NCI-H82 treated with DMSO at 0.1 percent for 48 hours (cell line): ENCODE measurements at regions not wholly inside any gene's neighbourhood (a gene's known extent, or its start where the extent isn't known, plus 50 kb on each side); places are given as distances from the start of the nearest gene placed in this dataset.
"Not testable (repeated sequence)": the region's sequence is repeated elsewhere in the genome, so short reads cannot be mapped to it uniquely, and the experiment has no call there.

Experiments used
- DNase-seq: peaks from one replicate; lab custom pipeline; 2025; ENCODE audit not compliant: unreplicated experiment; lab: John Stamatoyannopoulos, UW

GRCh38 chr5:2165203-2165602 is 282.5 kb upstream of the IRX4 start:
- DNase-seq = no peak

DNA sequence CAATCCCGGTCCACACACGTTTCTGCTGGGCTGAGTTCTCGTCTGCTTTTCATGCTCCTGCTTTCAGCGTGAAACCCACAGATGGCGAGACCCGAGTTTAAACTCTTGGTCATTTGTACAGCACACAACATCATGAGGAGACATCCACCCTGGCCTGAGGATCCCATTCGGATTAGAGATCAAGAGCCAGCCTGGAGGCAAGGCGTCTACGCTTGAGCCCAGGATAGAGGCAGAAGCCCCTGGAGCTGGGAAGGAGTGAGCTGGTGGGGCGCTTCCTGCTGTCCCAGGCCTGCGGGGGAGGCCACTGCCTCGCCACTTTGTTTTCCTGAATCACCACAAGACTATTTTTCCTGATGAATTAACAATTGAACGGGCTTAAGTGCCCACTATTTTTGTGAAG is 281.9 kb upstream of the IRX4 start:
- DNase-seq = no peak

DNA sequence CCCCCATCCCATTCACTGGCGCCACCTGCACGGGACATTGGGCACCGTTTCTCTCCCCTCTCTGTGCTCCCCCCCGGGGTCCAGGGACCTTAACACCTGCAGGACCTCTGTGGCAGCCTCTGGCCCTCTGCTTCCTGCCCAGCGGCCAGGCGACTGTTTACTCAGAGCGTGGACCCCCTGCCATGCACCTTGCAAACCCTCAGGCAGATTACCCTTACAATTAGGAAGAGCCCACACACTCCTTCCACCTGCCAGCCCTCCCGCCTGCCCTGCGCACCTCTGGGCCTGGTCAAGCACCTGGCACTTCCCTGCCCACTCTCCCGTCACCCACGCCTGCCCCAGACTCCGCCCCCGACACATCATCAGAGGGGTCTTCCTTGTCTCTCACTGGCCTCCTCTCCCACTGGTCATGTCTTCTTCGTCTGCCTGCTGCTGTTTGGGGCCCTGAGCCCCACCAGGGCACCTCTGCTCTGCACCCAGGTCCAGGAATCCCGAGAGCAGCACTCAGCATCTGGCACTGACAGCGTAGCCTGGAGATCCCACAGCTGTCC is 281.3 kb upstream of the IRX4 start:
- no peak for DNase-seq

- no peak for DNase-seq
Observed at GRCh38 chr5:2163060-2163856, 280.5 kb upstream of the IRX4 start.

GRCh38 chr5:2160811-2161210 is 278.1 kb upstream of the IRX4 start:
- no peak for DNase-seq

DNA sequence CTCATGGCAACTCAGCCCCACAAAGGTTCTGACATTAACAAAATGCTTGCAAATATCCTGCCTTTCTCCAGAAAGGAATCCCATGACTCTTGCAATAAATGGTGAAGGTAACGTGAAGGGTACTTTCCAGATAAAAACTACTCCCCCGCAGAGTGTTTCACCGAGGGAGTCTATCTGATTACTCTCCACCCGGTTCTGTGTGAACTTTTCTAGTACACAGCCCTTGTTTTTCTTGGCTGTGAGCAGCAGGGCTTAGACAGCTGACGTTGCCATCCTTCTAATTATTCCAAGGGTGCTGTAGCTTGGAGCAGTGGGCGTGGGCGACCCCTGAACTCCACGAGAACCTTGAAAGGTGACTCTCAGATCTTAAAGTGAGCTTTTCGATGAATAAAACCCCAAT is 276.0 kb upstream of the IRX4 start:
- no peak for DNase-seq

DNA sequence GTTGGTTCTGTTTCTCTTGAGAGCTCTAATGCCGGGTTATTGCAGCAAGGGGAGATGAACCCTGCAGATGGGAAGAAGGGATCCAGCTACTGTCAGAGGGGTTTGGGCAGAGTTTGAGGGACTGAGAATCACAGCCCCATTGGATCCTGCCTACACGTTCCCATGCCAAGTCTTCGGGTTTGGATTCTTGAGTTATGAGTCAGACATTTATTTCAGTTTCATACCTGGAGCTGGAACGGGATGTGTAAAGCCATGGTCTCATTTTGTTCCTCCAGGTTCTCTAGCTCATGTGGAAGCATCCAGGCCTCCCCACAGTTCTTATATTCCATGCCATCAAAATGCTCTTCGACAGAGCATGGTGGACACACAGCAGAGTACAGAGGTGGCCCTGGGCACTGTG is 275.4 kb upstream of the IRX4 start:
- no peak for DNase-seq

DNA sequence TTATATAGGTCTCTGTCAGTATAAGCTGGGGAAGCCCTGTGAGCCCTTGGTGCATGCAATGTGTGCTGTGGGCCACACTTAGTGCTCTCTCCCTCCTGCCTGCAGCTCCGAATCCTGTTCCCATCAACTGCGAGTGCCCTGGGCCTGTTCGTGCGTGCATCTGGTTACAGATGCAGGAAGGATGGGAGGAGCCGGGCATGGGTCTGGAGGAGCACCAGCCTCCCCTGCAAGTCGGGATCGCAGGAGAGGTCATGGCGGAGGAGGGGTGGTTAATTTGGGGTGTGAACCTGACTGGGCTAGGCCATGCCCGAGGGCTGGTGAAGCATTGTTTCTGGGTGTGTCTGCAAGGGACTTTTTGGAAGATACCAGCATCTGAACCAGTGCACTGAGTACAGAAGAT is 274.6 kb upstream of the IRX4 start:
- DNase-seq = no peak

DNA sequence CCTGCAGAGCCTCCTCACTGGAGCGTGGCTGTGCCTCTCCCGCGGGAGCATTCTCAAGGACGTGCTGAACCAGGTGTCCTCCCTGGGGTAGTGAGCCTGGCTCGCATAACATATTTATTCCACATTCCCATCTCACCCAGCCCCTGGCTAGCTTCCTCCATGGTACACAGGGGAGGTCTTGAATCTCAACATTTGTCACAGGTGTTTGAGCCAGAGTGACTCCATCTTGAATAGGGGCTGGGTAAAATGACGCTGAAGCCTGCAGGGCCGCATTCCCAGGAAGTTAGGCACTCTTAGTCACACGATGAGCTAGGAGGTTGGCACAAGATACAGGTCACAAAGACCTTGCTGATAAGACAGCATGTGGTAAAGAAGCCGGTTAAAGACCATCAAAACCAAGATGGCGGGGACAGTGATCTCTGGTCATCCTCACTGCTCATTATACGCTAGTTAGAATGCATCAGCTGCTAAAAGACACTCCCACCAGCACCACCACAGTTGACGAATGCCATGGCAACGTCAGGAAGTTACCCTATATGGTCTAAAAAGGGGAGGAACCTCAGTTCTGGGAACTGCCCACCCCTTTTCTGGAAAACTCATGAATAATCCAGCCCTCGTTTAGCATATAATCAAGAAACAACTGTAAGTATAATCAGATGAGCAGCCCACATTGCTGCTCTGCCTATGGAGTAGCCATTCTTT is 273.8 kb upstream of the IRX4 start:
- no peak for DNase-seq

DNA sequence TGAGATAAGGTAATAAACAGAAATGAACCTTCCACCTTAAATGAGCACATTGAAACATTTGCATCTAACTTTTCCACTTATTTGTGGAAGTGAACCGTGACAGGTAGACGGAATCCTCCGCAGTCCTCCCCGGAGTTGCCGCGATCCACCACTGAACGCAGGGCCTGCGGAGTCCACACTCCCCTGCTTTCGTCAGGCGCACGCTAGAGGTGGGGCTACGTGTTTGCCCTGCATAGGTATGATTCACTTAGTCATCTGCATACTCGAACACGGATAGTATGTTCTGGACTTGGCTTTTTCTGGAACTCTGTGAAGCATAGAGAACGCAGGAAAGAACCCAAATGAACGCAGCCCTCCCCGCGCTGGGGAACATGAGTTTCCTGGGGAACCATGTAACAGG is 272.8 kb upstream of the IRX4 start:
- no peak for DNase-seq

DNA sequence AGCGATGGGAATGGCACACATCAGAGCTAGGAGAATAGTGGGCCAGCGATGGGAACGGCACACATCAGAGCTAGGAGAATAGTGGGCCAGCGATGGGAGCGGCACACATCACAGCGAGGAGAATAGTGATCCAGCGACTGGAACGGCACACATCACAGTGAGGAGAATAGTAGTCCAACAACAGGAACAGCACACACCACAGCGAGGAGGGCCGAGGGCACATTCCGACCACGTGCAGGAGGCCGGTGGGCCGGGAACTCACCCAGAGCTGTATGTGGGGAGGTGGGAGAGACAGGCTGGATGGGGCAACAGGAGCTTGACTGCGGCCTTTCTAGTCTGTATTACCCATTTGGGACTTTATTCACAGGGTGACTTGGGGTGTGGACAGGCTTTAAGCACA is 271.1 kb upstream of the IRX4 start:
- no peak for DNase-seq

DNA sequence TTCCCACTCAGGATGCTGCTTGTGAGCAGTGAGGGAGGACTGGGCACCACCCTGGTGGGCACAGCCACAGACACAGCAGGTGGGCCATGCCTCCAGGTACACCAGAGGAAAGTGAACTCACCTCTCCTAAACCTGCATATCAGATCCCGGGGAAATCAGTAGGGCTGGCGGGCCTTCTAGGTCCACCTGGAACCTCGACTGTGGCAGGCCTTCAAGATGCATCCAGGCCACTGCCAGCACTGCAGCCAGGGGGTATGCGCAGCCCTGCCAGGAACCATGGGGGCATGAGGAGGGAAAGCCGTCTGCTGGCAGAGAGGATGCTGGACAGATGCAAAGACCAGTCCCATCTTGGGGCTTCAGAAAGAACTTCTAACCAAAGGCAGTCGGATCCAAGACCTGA is 270.6 kb upstream of the IRX4 start:
- no peak for DNase-seq

- not testable (repeated sequence) for DNase-seq
Observed at GRCh38 chr5:2151301-2151888, 268.7 kb upstream of the IRX4 start.

DNA sequence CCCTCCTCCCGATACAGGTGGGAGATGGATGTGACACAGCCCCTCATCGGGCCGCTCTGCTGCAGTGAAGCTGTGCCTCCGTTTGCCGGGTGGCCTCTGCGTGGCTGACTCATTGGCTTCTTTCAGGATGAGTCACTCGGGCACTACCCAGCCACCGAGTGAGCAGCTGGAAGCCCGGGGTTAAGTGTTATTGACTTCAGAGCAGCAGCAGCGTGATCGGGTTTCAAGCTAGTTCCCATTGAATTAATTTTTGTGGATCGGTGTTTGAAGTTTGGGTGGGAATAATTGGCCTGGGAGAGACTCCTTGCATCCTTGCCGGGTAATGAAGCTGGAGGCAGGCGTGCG is 266.4 kb upstream of the IRX4 start:
- no peak for DNase-seq

DNA sequence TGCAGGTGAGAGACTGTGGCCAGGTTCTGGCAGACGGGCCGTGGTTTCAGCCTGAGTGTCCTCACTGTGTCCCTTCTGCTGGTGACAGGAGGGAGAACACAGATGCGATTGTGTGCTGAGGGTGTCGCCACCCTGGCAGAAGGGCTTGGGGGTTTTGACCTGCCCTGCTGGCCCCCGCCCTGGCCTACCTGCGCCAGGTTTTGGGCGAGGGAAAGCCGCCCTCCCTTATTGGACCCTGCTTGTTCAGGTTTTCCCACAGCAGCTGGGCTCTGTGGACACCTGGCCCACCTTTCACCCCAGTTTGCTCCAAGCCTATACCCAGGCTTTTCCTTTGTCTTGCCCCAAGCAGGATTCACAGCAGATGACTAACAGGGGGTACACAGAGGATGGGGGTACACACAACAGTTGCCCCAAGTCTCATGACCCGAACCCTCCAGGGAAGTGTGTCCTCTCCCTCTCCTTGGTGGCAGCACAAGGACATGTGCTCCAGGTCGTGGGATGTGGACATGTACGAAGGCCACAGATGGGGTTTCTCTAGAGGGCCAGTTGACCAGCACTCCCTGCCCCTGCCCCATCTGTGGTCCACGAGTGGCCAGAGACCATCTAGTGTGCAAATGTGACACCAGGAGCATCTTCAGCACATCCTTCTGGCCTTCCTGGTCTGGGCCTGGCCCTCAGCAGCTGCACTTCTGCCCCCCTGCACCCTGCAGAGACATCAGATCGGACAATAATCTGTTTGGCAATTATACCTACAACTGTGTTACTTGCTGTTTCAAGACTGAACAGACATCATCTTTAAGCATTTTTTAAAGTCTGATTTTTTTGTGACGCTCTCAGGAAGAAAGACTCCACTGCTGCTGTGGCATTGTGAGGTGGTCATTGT is 265.8 kb upstream of the IRX4 start:
- no peak for DNase-seq

GRCh38 chr5:2147504-2148311 is 265.0 kb upstream of the IRX4 start:
- no peak for DNase-seq

- DNase-seq = no peak
Observed at GRCh38 chr5:2143646-2144353, 261.1 kb upstream of the IRX4 start.

DNA sequence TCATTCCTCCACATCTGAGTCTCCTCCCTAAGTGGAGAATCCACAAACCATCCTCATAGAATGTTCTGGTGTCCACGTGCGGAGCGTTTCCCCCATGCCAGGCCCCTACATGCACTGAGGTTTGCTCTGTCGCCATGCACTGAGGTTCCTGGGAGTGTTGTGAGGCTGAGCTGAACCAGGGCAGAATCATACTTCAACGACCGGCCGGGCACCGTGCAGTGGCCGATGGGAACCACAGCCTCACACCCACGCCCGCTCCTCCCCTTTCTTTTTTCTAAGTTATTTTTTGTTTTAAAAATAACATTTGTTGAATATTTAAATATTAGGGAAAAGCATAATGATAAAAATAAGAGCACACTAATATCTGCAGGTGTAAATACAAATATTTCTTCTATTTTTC is 260.4 kb upstream of the IRX4 start:
- DNase-seq = no peak

GRCh38 chr5:2142456-2142954 is 259.8 kb upstream of the IRX4 start:
- DNase-seq = no peak
